Vagina (tissue), 2 donors: ENCODE measurements at regions not wholly inside any gene's neighbourhood (a gene's known extent, or its start where the extent isn't known, plus 50 kb on each side); places are given as distances from the start of the nearest gene placed in this dataset.

Source experiments
- CTCF ChIP-seq, 3 experiments: fragments of 450-650 bp in 2 of 3; fragments of 200-600 bp in 1 of 3; sonication (generic) in 1 of 3; IDR thresholded peaks; one replicate each; pipeline ENCODE4 v1.5.1; 2017 to 2019; ENCODE audit warnings: antibody characterized with exemption in 3 of 3, mild to moderate bottlenecking in 2 of 3, moderate library complexity in 2 of 3
- POLR2A ChIP-seq, 2 donors: fragments of 450-650 bp; IDR thresholded peaks; one replicate each; pipeline ENCODE4 v1.6.1; 2017; ENCODE audit warnings: antibody characterized with exemption in 2 of 2, mild to moderate bottlenecking in 2 of 2, moderate library complexity in 2 of 2
- POLR2AphosphoS5 ChIP-seq, 2 donors: sonication (generic); formaldehyde crosslinking; IDR thresholded peaks; one replicate each; pipeline ENCODE4 v1.9.0; 2017; ENCODE audit warnings: antibody characterized with exemption in 2 of 2, mild to moderate bottlenecking in 2 of 2, low read depth in 1 of 2; ENCODE audit not compliant: insufficient read depth in 1 of 2

GRCh38 chr16:60180609-60181008 is 1446.5 kb upstream of the GOT2 start:
- TF ChIP-seq CTCF (IDR thresholded peaks at IDR 0.05): no peak
- TF ChIP-seq POLR2AphosphoS5 (IDR thresholded peaks at IDR 0.05; ENCODE audit: insufficient read depth in 1 of 2, low read depth in 1 of 2): no peak
- no peak for TF ChIP-seq POLR2A (IDR thresholded peaks at IDR 0.05)
